Activated naive CD8-positive, alpha-beta T cell (primary cell): ENCODE measurements at regions not wholly inside any gene's neighbourhood (a gene's known extent, or its start where the extent isn't known, plus 50 kb on each side); places are given as distances from the start of the nearest gene placed in this dataset.

ENCODE experiments used
- H3K27ac Mint-ChIP-seq: one replicate; pipeline ENCODE4 v1.8.0; 2021; ENCODE audit warnings: mixed read lengths
- H3K27me3 Mint-ChIP-seq: one replicate; pipeline ENCODE4 v1.8.0; 2021; ENCODE audit warnings: mixed read lengths
- H3K36me3 Mint-ChIP-seq: one replicate; pipeline ENCODE4 v1.8.0; 2021; ENCODE audit warnings: mixed read lengths
- H3K4me1 Mint-ChIP-seq: one replicate; pipeline ENCODE4 v1.8.0; 2021; ENCODE audit warnings: low read depth, mixed read lengths
- H3K4me3 Mint-ChIP-seq: one replicate; pipeline ENCODE4 v1.8.0; 2021; ENCODE audit warnings: mild to moderate bottlenecking, mixed read lengths
- H3K9me3 Mint-ChIP-seq: one replicate; pipeline ENCODE4 v1.8.0; 2021; ENCODE audit warnings: low read depth, mixed read lengths

DNA sequence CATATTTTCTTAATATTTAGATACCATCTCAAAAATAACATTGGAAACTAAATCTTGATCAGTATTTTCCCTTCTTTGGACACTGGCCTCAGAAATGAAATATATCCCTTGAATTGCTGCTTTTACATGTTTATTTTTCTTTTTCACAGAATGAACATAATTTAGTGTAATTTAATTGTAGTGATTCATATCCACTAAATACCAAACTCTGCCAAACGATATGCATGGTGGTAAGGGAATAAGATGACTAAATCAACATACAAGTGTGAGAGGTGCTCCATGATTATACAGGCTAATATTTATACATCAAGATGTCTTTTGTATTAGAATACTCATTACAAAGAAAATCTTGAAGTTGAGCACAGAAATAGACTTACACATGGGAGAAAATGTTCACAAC is 216.8 kb upstream of the PACRGL start:
- Mint-ChIP-seq H3K4me3 (no peak overlapping the region), H3K9me3 (no peaks in the 10 kb centered on the region), H3K4me1 (no peaks in the 10 kb centered on the region), H3K36me3 (no peaks in the 10 kb centered on the region), H3K27me3 (no peaks in the 10 kb centered on the region), H3K27ac (no peak overlapping the region)

DNA sequence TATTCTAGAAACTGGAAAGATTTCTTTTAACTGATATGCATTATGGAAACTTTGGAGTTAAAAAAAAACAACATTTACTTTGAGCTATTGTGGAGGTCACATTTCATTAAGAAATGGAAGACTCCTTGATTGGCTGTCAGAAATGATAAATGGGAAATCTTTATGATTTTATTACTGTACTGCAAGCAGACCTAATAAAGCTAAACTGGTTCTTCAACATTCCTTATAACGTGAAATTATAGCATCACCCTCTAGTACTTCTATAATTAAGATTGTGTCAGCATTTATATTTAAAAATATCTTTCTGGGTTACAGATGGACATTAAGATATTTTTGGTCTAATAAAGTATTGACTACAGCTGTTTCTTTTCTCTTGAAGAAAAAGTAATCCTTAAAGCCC is 213.8 kb upstream of the PACRGL start:
- H3K27ac Mint-ChIP-seq, result no peak overlapping the region
- H3K27me3 Mint-ChIP-seq, result no peaks in the 10 kb centered on the region
- H3K4me3 Mint-ChIP-seq, result no peak overlapping the region
- H3K4me1 Mint-ChIP-seq, result no peaks in the 10 kb centered on the region
- no peaks in the 10 kb centered on the region for H3K36me3 Mint-ChIP-seq
- H3K9me3 Mint-ChIP-seq, result no peaks in the 10 kb centered on the region

GRCh38 chr4:20487446-20487845 is 212.8 kb upstream of the PACRGL start:
- no peaks in the 10 kb centered on the region for H3K9me3 Mint-ChIP-seq
- no peak overlapping the region for H3K4me3 Mint-ChIP-seq
- H3K27ac Mint-ChIP-seq, result no peak overlapping the region
- H3K27me3 Mint-ChIP-seq, result no peaks in the 10 kb centered on the region
- H3K36me3 Mint-ChIP-seq, result no peaks in the 10 kb centered on the region
- no peaks in the 10 kb centered on the region for H3K4me1 Mint-ChIP-seq

GRCh38 chr4:20487852-20488251 is 212.4 kb upstream of the PACRGL start:
- Mint-ChIP-seq H3K4me3 (no peak overlapping the region), H3K27ac (no peak overlapping the region), H3K27me3 (no peaks in the 10 kb centered on the region), H3K36me3 (no peaks in the 10 kb centered on the region), H3K4me1 (no peaks in the 10 kb centered on the region), H3K9me3 (no peaks in the 10 kb centered on the region)

GRCh38 chr4:20490734-20491133 is 209.5 kb upstream of the PACRGL start:
- Mint-ChIP-seq H3K9me3 (no peaks in the 10 kb centered on the region), H3K36me3 (no peaks in the 10 kb centered on the region), H3K27me3 (no peaks in the 10 kb centered on the region), H3K27ac (no peak overlapping the region), H3K4me1 (no peaks in the 10 kb centered on the region), H3K4me3 (no peak overlapping the region)

DNA sequence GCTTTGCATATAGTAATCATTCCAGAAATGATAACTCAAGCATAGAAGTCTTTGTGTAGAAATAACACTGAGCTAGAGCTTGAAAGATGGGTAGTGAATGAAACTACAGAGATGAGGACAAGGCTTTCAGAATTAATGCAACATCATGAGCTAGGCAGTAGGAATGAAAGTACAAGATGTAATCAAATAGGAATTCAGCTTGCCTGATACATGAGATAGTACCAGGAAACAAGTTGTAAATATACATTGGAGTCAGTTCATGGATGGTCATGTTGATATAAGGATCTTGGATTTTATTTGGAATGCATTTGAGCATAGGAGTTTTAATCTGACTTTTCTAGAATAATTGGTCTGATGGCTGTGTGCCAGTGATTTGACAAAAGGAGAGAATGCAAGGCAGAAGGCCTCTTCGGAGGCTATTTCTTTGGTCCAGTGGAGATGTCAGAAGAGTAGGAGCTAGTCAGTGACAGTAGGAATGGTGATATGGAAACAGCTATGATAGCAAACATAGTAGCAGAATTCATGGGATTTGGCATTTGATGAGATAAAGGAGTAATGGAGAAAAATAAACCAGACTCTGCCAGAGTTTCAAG is 206.4 kb upstream of the PACRGL start:
- H3K9me3 Mint-ChIP-seq, result no peaks in the 10 kb centered on the region
- H3K4me3 Mint-ChIP-seq, result no peak overlapping the region
- H3K27ac Mint-ChIP-seq, result no peak overlapping the region
- no peaks in the 10 kb centered on the region for H3K27me3 Mint-ChIP-seq
- no peaks in the 10 kb centered on the region for H3K4me1 Mint-ChIP-seq
- no peaks in the 10 kb centered on the region for H3K36me3 Mint-ChIP-seq

GRCh38 chr4:20496068-20496467 is 204.2 kb upstream of the PACRGL start:
- H3K4me1 Mint-ChIP-seq, result no peaks in the 10 kb centered on the region
- no peaks in the 10 kb centered on the region for H3K9me3 Mint-ChIP-seq
- no peak overlapping the region for H3K27ac Mint-ChIP-seq
- H3K27me3 Mint-ChIP-seq, result no peaks in the 10 kb centered on the region
- H3K4me3 Mint-ChIP-seq, result no peak overlapping the region
- H3K36me3 Mint-ChIP-seq, result no peaks in the 10 kb centered on the region

DNA sequence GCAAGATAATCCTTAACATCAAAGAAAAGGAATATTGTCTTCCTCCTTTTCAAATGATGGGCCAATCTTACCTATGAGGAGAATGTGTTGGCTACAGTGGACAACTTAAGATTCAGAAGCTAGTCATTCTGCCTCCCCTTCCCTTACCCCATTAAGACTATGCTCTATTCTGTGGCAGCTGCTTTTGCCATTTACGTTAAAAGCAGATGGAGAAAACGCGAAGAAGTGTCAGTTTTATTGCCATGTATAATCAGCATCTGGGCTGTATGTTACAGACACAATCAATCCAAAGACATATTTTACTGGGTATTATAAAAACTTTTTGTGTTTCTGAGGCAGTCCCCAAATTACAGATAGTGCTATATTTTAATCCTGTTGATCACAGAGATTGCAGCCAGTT is 196.1 kb upstream of the PACRGL start:
- peaks cover 1% of the 10 kb centered on the region for H3K27me3 Mint-ChIP-seq

GRCh38 chr4:20505927-20506326 is 194.3 kb upstream of the PACRGL start:
- Mint-ChIP-seq H3K36me3 (no peaks in the 10 kb centered on the region), H3K4me1 (no peaks in the 10 kb centered on the region), H3K4me3 (no peak overlapping the region), H3K27ac (no peak overlapping the region), H3K27me3 (peaks cover 1% of the 10 kb centered on the region), H3K9me3 (no peaks in the 10 kb centered on the region)

More for the DNA sequence above, 196.1 kb upstream of the PACRGL start:
- no peaks in the 10 kb centered on the region for H3K9me3 Mint-ChIP-seq
- H3K36me3 Mint-ChIP-seq, result no peaks in the 10 kb centered on the region
- no peak overlapping the region for H3K27ac Mint-ChIP-seq
- H3K4me3 Mint-ChIP-seq, result no peak overlapping the region
- no peaks in the 10 kb centered on the region for H3K4me1 Mint-ChIP-seq

GRCh38 chr4:20506827-20507226 is 193.4 kb upstream of the PACRGL start:
- Mint-ChIP-seq H3K4me3 (no peak overlapping the region), H3K9me3 (no peaks in the 10 kb centered on the region), H3K4me1 (no peaks in the 10 kb centered on the region), H3K27ac (no peak overlapping the region), H3K27me3 (peaks cover 1% of the 10 kb centered on the region), H3K36me3 (no peaks in the 10 kb centered on the region)

DNA sequence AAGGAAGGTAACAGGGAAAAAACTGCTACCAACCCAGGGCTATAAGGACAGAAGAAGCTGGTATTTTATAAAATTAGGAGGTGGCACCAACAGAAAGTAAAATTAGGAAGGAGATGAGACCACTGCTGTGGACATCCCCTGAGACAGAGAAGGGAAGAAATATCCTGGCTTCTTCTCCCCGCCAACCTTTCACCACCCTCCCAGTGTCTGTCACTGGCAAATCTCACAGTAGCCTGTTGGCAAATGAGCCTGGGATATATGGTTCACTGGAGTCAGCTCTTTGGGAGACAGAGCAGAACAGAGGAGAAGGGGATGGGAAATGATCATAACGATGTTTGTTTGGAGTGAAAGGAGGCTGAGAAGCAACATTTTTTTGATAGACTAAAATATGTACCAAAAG is 190.9 kb upstream of the PACRGL start:
- Mint-ChIP-seq H3K36me3 (no peaks in the 10 kb centered on the region), H3K4me1 (no peaks in the 10 kb centered on the region), H3K27me3 (no peaks in the 10 kb centered on the region), H3K9me3 (no peaks in the 10 kb centered on the region), H3K27ac (no peak overlapping the region), H3K4me3 (no peak overlapping the region)

DNA sequence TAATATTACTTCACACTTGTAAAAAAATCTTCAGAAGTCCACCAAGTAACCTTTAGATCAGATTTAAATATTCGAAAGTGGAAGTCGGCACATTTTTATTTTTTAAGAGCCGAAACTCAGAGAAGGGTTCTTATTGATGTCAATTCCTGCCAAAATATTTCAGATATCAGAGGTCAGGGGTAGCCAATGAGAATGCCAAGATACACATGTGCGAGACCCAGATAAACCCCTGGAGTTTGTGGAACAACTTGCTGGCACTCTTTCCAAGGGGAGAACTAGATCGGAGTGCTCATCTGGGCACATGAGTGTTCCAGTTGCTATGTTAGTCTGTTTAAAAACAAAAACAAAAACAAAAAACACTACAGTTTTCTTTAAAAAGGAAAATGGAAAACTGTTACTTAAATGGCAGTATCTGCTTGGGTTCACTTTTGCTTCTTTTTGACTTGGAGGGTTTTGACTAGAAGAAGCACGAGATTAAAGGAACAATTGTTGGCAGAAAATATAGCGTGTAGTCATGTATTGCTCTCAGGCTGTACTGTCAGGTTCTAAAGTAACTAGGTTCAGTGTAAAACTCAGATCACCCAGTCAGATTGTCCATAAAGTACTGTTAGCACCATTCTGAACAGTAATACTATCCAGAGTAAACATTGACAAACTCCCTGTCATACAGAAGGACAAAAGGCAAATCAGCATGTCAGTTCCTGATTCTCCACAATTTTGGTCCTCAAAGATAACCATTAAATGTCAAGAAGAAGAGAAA is 188.0 kb upstream of the PACRGL start:
- H3K4me3 Mint-ChIP-seq, result no peak overlapping the region
- H3K4me1 Mint-ChIP-seq, result no peaks in the 10 kb centered on the region
- H3K36me3 Mint-ChIP-seq, result no peaks in the 10 kb centered on the region
- H3K27me3 Mint-ChIP-seq, result no peaks in the 10 kb centered on the region
- no peak overlapping the region for H3K27ac Mint-ChIP-seq
- H3K9me3 Mint-ChIP-seq, result no peaks in the 10 kb centered on the region

- no peaks in the 10 kb centered on the region for H3K9me3 Mint-ChIP-seq
- no peak overlapping the region for H3K27ac Mint-ChIP-seq
- no peak overlapping the region for H3K4me3 Mint-ChIP-seq
- no peaks in the 10 kb centered on the region for H3K36me3 Mint-ChIP-seq
- no peaks in the 10 kb centered on the region for H3K27me3 Mint-ChIP-seq
- no peaks in the 10 kb centered on the region for H3K4me1 Mint-ChIP-seq
Measured at GRCh38 chr4:20512985-20513384, 187.3 kb upstream of the PACRGL start.

- no peak overlapping the region for H3K4me3 Mint-ChIP-seq
- H3K27ac Mint-ChIP-seq, result no peak overlapping the region
- H3K4me1 Mint-ChIP-seq, result no peaks in the 10 kb centered on the region
- H3K36me3 Mint-ChIP-seq, result no peaks in the 10 kb centered on the region
- no peaks in the 10 kb centered on the region for H3K27me3 Mint-ChIP-seq
- H3K9me3 Mint-ChIP-seq, result no peaks in the 10 kb centered on the region
Measured at GRCh38 chr4:20520901-20521300, 179.4 kb upstream of the PACRGL start.

DNA sequence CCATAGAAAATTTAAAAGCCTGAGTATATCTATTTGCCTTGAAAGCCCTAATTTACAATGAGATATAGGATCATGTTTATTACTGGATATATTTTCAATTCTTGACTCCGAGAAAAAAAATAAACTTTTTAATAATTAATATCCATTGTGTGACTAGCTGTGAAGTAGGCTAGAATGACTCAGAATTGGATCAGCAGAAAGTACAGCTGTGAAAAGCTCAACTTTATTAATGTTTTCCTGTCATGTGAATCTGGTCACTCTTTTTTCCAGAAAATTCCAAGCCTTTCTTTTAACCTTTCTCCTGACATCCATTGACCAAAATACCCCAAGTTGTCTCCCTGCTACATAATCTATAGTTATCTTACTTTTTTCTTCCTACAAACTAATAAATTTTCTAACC is 171.8 kb upstream of the PACRGL start:
- Mint-ChIP-seq H3K4me3 (no peak overlapping the region), H3K9me3 (no peaks in the 10 kb centered on the region), H3K27ac (no peak overlapping the region), H3K36me3 (no peaks in the 10 kb centered on the region), H3K4me1 (no peaks in the 10 kb centered on the region), H3K27me3 (peaks cover 5% of the 10 kb centered on the region)

DNA sequence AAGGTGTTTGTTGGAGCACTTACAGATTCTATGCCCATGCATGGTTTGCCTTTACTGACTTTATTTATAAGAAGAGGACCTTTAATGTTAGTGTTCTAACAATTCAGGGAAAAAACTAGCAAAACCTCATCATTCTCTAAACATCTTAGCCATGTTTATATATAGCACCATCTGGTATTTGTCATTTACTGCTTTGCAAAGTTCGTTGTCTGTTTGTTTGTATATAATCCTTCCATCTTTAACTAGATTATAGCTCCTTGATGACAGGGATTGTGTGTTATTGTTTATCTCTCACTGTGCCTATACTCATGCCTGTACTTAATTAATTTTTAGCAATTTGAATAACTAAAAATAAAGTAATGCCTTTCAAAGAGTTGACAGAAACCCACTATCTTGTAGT is 170.6 kb upstream of the PACRGL start:
- Mint-ChIP-seq H3K36me3 (no peaks in the 10 kb centered on the region), H3K27ac (no peak overlapping the region), H3K27me3 (peaks cover 5% of the 10 kb centered on the region), H3K4me1 (no peaks in the 10 kb centered on the region), H3K4me3 (no peak overlapping the region), H3K9me3 (no peaks in the 10 kb centered on the region)
